OCI-LY7 (cell line): ENCODE measurements at regions not wholly inside any gene's neighbourhood (a gene's known extent, or its start where the extent isn't known, plus 50 kb on each side); places are given as distances from the start of the nearest gene placed in this dataset.

Experiments
- BruUV-seq: library from RNA; stranded (reverse); fragments of 400-500 nt; replicated peaks from 2 replicates; lab custom pipeline; 2021; lab: Mats Ljungman, UMichigan
- CTCF ChIA-PET: fragments of 300-600 bp; sonication (Branson Sonifier 250); formaldehyde crosslinking; loops from one replicate; lab custom pipeline; 2022; ENCODE audit warnings: antibody characterized with exemption; ENCODE audit not compliant: unreplicated experiment; lab: Charles Lee
- POLR2A ChIA-PET: fragments of 300-600 bp; sonication (Branson Sonifier 250); formaldehyde crosslinking; loops from one replicate; lab custom pipeline; 2022; ENCODE audit warnings: antibody characterized with exemption; lab: Charles Lee
- DNase-seq: peaks from one replicate; pipeline ENCODE4 v3.0.0-alpha.2; 2015; ENCODE audit warnings: low spot score
- H2AFZ ChIP-seq: fragments of 200-600 bp; sonication (generic), shearing (Covaris generic); 2 replicates; pipeline ENCODE4 v1.6.1; 2014; ENCODE audit warnings: mild to moderate bottlenecking, antibody characterized with exemption, low read length, moderate library complexity
- H3K27ac ChIP-seq: fragments of 200-600 bp; sonication (generic); 2 replicates; pipeline ENCODE4 v1.5.1; 2014; ENCODE audit warnings: mixed run types, low read depth, mild to moderate bottlenecking, moderate library complexity, low read length, inconsistent platforms; ENCODE audit not compliant: poor library complexity, severe bottlenecking
- H3K36me3 ChIP-seq: fragments of 200-600 bp; sonication (generic); 2 replicates; pipeline ENCODE4 v1.6.1; 2014; ENCODE audit warnings: mild to moderate bottlenecking, antibody characterized with exemption, low read length, moderate library complexity, mixed read lengths; ENCODE audit not compliant: insufficient read depth
- H3K4me1 ChIP-seq: fragments of 200-600 bp; sonication (generic); 2 replicates; pipeline ENCODE4 v1.5.1; 2014; ENCODE audit warnings: mild to moderate bottlenecking, low read length; ENCODE audit not compliant: insufficient read depth, poor library complexity, severe bottlenecking
- H3K4me2 ChIP-seq: fragments of 200-600 bp; sonication (generic); 2 replicates; pipeline ENCODE4 v1.6.1; 2014; ENCODE audit warnings: mild to moderate bottlenecking, low read length
- H3K4me3 ChIP-seq: fragments of 200-600 bp; sonication (generic); 2 replicates; pipeline ENCODE4 v1.5.1; 2014; ENCODE audit warnings: mild to moderate bottlenecking, low read depth, low read length; ENCODE audit not compliant: poor library complexity, severe bottlenecking
- H3K79me2 ChIP-seq: fragments of 200-600 bp; sonication (generic); 2 replicates; pipeline ENCODE4 v1.6.1; 2016; ENCODE audit warnings: low read depth, mild to moderate bottlenecking, low read length, moderate library complexity, mixed read lengths; ENCODE audit not compliant: insufficient read depth
- H3K9me2 ChIP-seq: fragments of 200-600 bp; sonication (generic); 2 replicates; pipeline ENCODE4 v1.6.1; 2016; ENCODE audit warnings: mild to moderate bottlenecking, low read length, mixed read lengths; ENCODE audit not compliant: insufficient read depth
- H3K9me3 ChIP-seq: fragments of 200-600 bp; sonication (generic); 2 replicates; pipeline ENCODE4 v1.6.1; 2014; ENCODE audit warnings: mild to moderate bottlenecking, mixed run types, low read length, mixed read lengths
- H4K20me1 ChIP-seq: fragments of 200-600 bp; sonication (generic); 2 replicates; pipeline ENCODE4 v1.6.1; 2014; ENCODE audit warnings: mild to moderate bottlenecking, antibody characterized with exemption, low read length, moderate library complexity, mixed read lengths; ENCODE audit not compliant: insufficient read depth
- CTCF ChIP-seq: fragments of 200-600 bp; sonication (generic); conservative IDR thresholded peaks from 2 replicates; pipeline ENCODE4 v1.5.1; 2014; ENCODE audit warnings: mild to moderate bottlenecking, antibody characterized with exemption, low read length, moderate library complexity, mixed read lengths
- EZH2phosphoT487 ChIP-seq: fragments of 200-600 bp; sonication (generic); IDR thresholded peaks from 2 replicates; pipeline ENCODE4 v1.6.1; 2018; ENCODE audit warnings: low read depth, borderline replicate concordance, mild to moderate bottlenecking, mixed run types, antibody characterized with exemption, low read length, moderate library complexity, mixed read lengths
- intact Hi-C: fragments of 100-400 bp; cut with micrococcal nuclease; formaldehyde crosslinking; loops from one replicate; pipeline ENCODE4 v1.10.0; 2022; ENCODE audit not compliant: unreplicated experiment

- intact Hi-C loops: no loop called here
- no peak overlapping the region for H3K4me3 ChIP-seq
- no peaks in the 10 kb centered on the region for H3K79me2 ChIP-seq
- H3K27ac ChIP-seq: no peak overlapping the region
- ChIA-PET POLR2A (no interaction called here), CTCF (no interaction called here)
- H3K4me2 ChIP-seq: no peak overlapping the region
- H2AFZ ChIP-seq: no peak overlapping the region
- TF ChIP-seq CTCF: no peak
- TF ChIP-seq EZH2phosphoT487: no peak
- no peaks in the 10 kb centered on the region for H3K9me2 ChIP-seq
- no TSS peak for BruUV-seq
- H3K4me1 ChIP-seq: peaks cover 3% of the 10 kb centered on the region
- H3K9me3 ChIP-seq: no peaks in the 10 kb centered on the region
- no peak for DNase-seq
- no peaks in the 10 kb centered on the region for H3K36me3 ChIP-seq
- H4K20me1 ChIP-seq: no peaks in the 10 kb centered on the region
These were observed 158.9 kb upstream of the CIBAR2 start for GRCh38 chr16:85271198-85271597.

- POLR2A ChIA-PET: no interaction called here
- BruUV-seq: no TSS peak
- no peak overlapping the region for H2AFZ ChIP-seq
These were observed 161.0 kb upstream of the CIBAR2 start for GRCh38 chr16:85273293-85273692.

More at GRCh38 chr16:85273293-85273692, 161.0 kb upstream of the CIBAR2 start:
- Histone ChIP-seq H4K20me1 (no peaks in the 10 kb centered on the region), H3K4me2 (no peak overlapping the region), H3K36me3 (no peaks in the 10 kb centered on the region), H3K27ac (no peak overlapping the region), H3K79me2 (no peaks in the 10 kb centered on the region), H3K4me3 (no peak overlapping the region), H3K9me3 (no peaks in the 10 kb centered on the region), H3K9me2 (no peaks in the 10 kb centered on the region), H3K4me1 (peaks cover 3% of the 10 kb centered on the region)
- TF ChIP-seq EZH2phosphoT487 (no peak), CTCF (no peak)
- intact Hi-C loops: no loop called here
- no peak for DNase-seq
- CTCF ChIA-PET: no interaction called here
